SKM-1 (cell line): ENCODE measurements at regions not wholly inside any gene's neighbourhood (a gene's known extent, or its start where the extent isn't known, plus 50 kb on each side); places are given as distances from the start of the nearest gene placed in this dataset.
"Not testable (repeated sequence)": the region's sequence is repeated elsewhere in the genome, so short reads cannot be mapped to it uniquely, and the experiment has no call there.

ENCODE experiments used
- DNase-seq: peaks from one replicate; lab custom pipeline; 2025; ENCODE audit not compliant: unreplicated experiment; lab: John Stamatoyannopoulos, UW

GRCh38 chr6:1013656-1014430 lies 298.1 kb upstream of the FOXQ1 start:
- no peak for DNase-seq

GRCh38 chr6:1009103-1009502 lies 302.8 kb upstream of the FOXQ1 start:
- DNase-seq = no peak

- DNase-seq = no peak
Observed at GRCh38 chr6:1007159-1007558, 304.7 kb upstream of the FOXQ1 start.

- DNase-seq = no peak
Observed at GRCh38 chr6:1004885-1005630, 306.8 kb upstream of the FOXQ1 start.

GRCh38 chr6:1003394-1004160 lies 308.3 kb upstream of the FOXQ1 start:
- DNase-seq = no peak

- no peak for DNase-seq
Observed at GRCh38 chr6:1002989-1003388, 308.9 kb upstream of the FOXQ1 start.

- no peak for DNase-seq
Observed at GRCh38 chr6:1001655-1002349, 308.9 kb upstream of the EXOC2 start.

GRCh38 chr6:999552-999951 lies 306.6 kb upstream of the EXOC2 start:
- no peak for DNase-seq

GRCh38 chr6:998551-998950 lies 305.6 kb upstream of the EXOC2 start:
- DNase-seq = no peak

- no peak for DNase-seq
Observed at GRCh38 chr6:996271-996852, 303.4 kb upstream of the EXOC2 start.

- no peak for DNase-seq
Observed at GRCh38 chr6:991192-991591, 298.3 kb upstream of the EXOC2 start.

GRCh38 chr6:984031-984430 lies 291.1 kb upstream of the EXOC2 start:
- DNase-seq = no peak

- no peak for DNase-seq
Observed at GRCh38 chr6:978937-979685, 286.2 kb upstream of the EXOC2 start.

GRCh38 chr6:977226-977625 lies 284.3 kb upstream of the EXOC2 start:
- DNase-seq = not testable (repeated sequence)

- no peak for DNase-seq
Observed at GRCh38 chr6:971981-972640, 279.2 kb upstream of the EXOC2 start.

GRCh38 chr6:968791-969190 lies 275.9 kb upstream of the EXOC2 start:
- DNase-seq = no peak

- no peak for DNase-seq
Observed at GRCh38 chr6:967701-968100, 274.8 kb upstream of the EXOC2 start.

- no peak for DNase-seq
Observed at GRCh38 chr6:965343-965742, 272.4 kb upstream of the EXOC2 start.

- no peak for DNase-seq
Observed at GRCh38 chr6:963456-963855, 270.5 kb upstream of the EXOC2 start.
